Skin of body (tissue), 1 donor: ENCODE measurements at regions not wholly inside any gene's neighbourhood (a gene's known extent, or its start where the extent isn't known, plus 50 kb on each side); places are given as distances from the start of the nearest gene placed in this dataset.
A peak's percentile ranks its signal among the peaks of the same experiment; 100 is the strongest.

Source experiments
- DNase-seq: peaks from one replicate; lab custom pipeline; 2025; lab: John Stamatoyannopoulos, UW

DNA sequence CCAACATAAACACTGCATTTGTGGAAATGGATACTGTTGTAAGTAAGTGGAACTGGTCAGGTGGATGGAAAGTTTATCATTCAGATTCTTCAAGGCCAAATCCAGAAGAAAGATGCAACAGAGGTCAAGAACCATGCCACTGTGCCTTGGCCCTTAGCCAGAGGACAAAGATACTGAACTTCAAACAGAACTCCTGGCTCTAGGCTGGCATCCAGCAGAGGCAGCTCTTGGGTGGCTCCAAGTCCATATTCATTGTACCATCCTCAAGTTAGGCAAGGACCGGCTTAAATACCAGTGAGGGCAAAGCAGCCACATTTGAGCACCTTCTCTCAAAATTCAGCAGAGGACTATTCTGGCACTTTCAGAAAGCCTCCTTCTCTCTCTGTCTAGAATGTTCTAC is 53.2 kb downstream of the DNAAF9 start:
- DNase-seq: no peak

DNA sequence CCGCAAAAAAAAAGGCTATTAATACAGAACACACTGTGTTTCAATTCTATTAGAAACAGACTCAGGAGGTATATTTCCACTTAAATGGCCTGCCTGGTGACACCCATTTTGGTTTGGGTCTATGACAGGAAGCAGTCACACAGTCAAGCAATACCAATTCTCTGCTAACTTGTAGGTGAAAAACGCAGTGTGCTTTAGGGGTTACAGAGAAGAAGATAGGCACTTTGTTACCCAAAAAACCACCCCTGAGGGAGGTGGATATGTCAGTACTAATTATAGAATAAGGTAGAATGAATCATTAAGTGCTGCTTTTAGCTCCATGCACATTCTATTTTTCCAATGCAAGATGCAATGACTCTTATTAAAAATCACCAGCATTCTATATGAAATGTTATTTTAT is 53.8 kb downstream of the DNAAF9 start:
- DNase-seq: no peak

- no peak for DNase-seq
Observed at GRCh38 chr20:3352202-3352601, 55.3 kb downstream of the DNAAF9 start.

DNA sequence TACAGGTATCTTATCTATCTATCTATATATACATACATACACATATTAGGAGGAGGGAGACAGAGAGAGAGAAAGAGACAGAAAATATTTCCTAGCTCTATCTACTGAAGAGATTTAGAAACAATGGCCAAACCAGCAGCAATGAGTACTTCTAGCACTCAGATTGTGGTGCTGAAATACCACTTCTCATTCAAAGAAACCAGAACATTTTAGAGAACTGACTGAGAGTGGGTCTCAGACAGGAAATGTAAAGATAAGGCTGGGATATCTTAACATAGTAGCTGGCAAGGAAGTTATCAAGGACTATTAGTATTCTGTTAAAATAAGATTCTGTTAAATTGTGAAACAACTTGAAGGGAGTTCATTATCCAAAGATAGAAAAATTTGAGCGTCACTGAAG is 57.0 kb downstream of the DNAAF9 start:
- DNase-seq: no peak

DNA sequence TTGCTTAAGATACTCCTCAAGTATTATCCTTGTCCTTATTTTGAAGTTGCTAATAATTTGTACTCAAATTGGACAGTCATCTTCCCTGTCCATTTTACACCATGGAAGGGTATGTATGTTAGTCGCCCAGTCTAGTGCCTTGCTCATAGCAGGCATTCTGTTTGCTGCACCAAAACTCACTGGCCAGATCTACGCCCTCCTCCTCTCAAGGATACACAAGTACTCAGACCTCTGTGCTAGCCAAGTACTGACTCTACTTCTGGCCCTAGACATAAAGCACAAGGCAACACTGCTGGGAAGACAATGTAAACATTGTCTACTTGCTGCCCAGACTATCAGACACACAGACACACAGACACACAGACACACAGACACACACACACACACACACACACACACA is 57.7 kb downstream of the DNAAF9 start:
- no peak for DNase-seq

- no peak for DNase-seq
Observed at GRCh38 chr20:3342766-3343165, 64.7 kb downstream of the DNAAF9 start.

DNA sequence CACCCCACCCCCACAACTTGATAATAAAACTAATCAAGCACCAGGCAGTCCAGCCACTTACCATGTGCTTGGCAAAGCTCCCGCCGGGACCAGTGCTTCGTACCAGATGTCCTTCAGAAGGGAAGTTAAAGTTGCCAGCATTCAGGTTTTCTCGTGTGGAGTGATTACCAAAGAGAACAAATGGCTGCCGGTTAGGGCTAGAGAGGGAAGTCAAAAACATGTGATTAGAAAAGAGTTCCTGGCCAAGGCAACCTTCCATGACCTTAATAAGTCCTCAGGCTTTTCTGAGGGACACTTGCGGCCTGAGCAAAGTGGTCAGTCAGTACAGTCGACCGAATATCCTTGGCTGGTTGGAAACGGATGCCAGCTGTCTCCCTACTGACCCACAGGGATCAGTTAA is 67.0 kb downstream of the DNAAF9 start:
- no peak for DNase-seq

- DNase-seq: no peak
Observed at GRCh38 chr20:3339571-3339970, 67.9 kb downstream of the DNAAF9 start.

DNA sequence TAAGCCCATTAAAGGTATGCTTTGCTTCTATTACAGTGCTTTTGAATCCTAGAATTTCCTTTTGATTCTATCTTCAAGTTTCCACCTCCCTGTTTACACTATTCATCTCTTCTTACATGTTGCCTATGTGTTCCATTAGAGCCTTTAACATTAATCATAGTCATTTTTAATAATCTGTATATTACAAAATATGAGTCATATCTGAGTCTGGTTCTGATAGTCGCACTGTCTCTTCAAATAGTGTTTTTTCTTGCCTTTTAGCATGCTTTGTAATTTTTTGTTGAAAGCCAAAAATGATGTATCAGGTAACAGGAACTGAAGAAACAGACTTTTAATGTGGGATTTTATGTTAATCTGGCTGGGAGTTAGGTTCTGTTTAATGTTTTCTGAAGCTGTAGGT is 68.4 kb downstream of the DNAAF9 start:
- no peak for DNase-seq

DNA sequence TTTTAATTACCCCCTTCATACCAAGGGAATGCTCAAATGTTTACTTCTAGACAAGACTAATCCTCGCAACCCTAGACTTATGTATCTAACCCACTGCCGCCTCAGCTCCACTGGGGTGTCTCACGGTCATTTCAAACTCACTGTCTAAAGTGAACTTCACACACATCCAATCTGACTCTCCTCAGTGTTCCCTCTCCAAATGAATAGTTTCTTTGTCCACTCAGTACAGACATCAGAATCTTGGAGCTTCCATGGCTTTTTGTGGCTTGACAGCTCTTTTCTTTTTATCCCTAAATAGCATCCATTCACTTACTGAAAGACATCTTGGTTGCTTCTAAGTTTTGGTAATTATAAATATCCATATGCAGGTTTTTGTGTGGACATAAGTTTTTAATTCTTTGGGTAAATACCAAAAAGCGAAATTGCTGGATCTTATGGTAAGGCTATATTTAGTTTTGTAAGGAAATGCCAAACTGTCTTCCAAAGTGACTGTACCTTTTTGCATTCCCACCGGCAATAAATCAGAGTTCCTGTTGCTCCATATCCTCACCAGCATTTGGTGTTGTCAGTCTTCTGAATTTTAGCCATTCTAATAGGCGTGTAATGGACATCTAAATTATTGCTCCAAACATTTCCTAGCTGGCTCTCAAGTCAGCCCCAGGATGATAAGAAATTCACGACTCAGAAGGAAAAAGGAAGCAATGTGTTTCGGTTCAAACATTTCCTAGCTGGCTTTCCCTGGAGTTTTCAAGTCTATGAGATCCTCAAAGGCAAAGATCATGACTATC is 73.1 kb downstream of the DNAAF9 start:
- DNase-seq: no peak

- DNase-seq: peak; percentile 43
Observed at GRCh38 chr20:3330046-3330741, 77.3 kb downstream of the DNAAF9 start.

GRCh38 chr20:3328501-3328900 is 79.0 kb downstream of the DNAAF9 start:
- DNase-seq: no peak

- no peak for DNase-seq
Observed at GRCh38 chr20:3326779-3327521, 80.5 kb downstream of the DNAAF9 start.

GRCh38 chr20:3325864-3326263 is 81.6 kb downstream of the DNAAF9 start:
- no peak for DNase-seq

- no peak for DNase-seq
Observed at GRCh38 chr20:3323398-3323797, 84.1 kb downstream of the DNAAF9 start.

GRCh38 chr20:3318226-3318884 is 79.4 kb upstream of the SLC4A11 start:
- no peak for DNase-seq

DNA sequence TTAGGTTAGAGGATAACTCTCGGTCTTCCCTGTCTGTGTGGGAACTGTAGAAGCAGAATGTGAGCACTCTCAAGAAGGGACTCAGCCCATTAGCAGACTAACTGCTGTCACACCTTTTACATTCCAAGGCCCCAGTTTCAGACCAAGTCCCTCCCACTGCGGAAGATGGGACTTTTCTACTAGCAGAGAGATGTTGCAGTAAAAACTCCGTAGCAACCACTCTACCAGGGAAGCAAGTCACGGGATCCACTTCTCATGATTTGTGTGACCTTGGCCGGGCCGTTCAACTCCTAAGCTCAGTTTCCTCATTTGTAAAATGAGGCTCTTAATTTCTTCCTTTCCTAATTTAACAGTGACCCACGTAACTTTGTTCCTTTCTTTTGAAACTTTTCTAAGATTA is 77.1 kb upstream of the SLC4A11 start:
- no peak for DNase-seq

DNA sequence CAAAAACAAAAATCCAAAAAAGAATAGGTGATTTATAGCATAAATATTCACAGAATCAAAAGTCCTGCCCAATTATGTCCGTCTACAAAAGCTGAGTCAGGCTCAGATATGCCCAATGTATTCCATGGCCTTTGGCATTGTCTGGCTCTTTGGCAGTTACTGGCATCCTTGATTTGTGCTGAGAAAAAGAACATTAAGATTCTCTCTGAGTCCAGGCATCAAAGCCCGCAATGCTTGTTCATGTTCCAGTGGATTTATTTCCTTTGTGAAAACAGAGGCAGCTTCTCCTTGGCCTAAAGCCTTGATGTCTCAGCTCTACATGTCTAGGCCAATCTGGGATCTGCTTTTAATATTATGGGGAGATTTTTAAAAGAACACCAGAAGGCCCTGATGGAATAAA is 76.1 kb upstream of the SLC4A11 start:
- DNase-seq: no peak

- no peak for DNase-seq
Observed at GRCh38 chr20:3314391-3314790, 75.4 kb upstream of the SLC4A11 start.

DNA sequence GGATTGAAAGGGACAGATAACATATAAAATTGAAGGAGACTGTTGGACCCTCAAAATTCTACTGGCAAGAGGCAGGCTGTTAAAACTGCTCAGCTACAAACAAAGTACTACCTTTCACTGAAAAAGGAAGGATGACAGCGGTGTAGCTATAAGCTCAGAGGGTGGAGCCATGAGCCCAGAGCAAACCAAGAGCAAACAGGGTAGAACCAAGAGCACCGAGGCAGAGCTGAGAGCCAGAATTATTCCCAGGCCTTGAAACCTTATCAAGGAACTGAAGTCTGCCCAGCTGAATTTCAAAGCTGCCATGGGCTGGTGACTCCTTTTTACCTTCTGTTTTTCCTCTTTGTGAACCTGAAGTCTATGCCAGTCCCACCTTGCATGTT is 74.7 kb upstream of the SLC4A11 start:
- DNase-seq: no peak

GRCh38 chr20:3312940-3313682 is 74.1 kb upstream of the SLC4A11 start:
- DNase-seq: no peak
